ENCODE measurements at regions not wholly inside any gene's neighbourhood (a gene's known extent, or its start where the extent isn't known, plus 50 kb on each side); places are given as distances from the start of the nearest gene placed in this dataset.

- Histone ChIP-seq H3K4me3 (ENCODE audit: low read length) (no peak overlapping the region), H3K4me1 (ENCODE audit: control insufficient read depth, insufficient read depth, low read length) (no peaks in the 10 kb centered on the region), H3K27me3 (ENCODE audit: control insufficient read depth, insufficient read depth, low read length) (no peaks in the 10 kb centered on the region), H3K9ac (ENCODE audit: low read depth, low read length) (no peak overlapping the region), H3K36me3 (ENCODE audit: insufficient read depth, low read length) (no peaks in the 10 kb centered on the region), H3K4me2 (ENCODE audit: low read length) (no peak overlapping the region), H3K9me3 (replicated peaks; ENCODE audit: low read length) (no peaks in the 10 kb centered on the region)
Observed at GRCh38 chr13:81458170-81458569, 1117.2 kb upstream of the SPRY2 start.

GRCh38 chr13:81446441-81446840 is 1105.5 kb upstream of the SPRY2 start:
- Histone ChIP-seq H3K9me3 (replicated peaks; ENCODE audit: low read length) (no peaks in the 10 kb centered on the region), H3K27me3 (ENCODE audit: control insufficient read depth, insufficient read depth, low read length) (no peaks in the 10 kb centered on the region)

GRCh38 chr13:81442904-81443303 is 1102.0 kb upstream of the SPRY2 start:
- Histone ChIP-seq H3K27me3 (ENCODE audit: control insufficient read depth, insufficient read depth, low read length) (no peaks in the 10 kb centered on the region), H3K4me1 (ENCODE audit: control insufficient read depth, insufficient read depth, low read length) (no peaks in the 10 kb centered on the region), H3K9me3 (replicated peaks; ENCODE audit: low read length) (no peaks in the 10 kb centered on the region), H3K36me3 (ENCODE audit: insufficient read depth, low read length) (no peaks in the 10 kb centered on the region), H3K4me2 (ENCODE audit: low read length) (no peak overlapping the region), H3K9ac (ENCODE audit: low read depth, low read length) (no peak overlapping the region), H3K4me3 (ENCODE audit: low read length) (no peak overlapping the region)

More at GRCh38 chr13:81446441-81446840, 1105.5 kb upstream of the SPRY2 start:
- no peaks in the 10 kb centered on the region for H3K4me1 ChIP-seq (ENCODE audit: control insufficient read depth, insufficient read depth, low read length)
- H3K4me2 ChIP-seq (ENCODE audit: low read length): no peak overlapping the region
- H3K9ac ChIP-seq (ENCODE audit: low read depth, low read length): no peak overlapping the region
- no peak overlapping the region for H3K4me3 ChIP-seq (ENCODE audit: low read length)
- no peaks in the 10 kb centered on the region for H3K36me3 ChIP-seq (ENCODE audit: insufficient read depth, low read length)

GRCh38 chr13:81425286-81425685 is 1084.4 kb upstream of the SPRY2 start:
- Histone ChIP-seq H3K4me2 (ENCODE audit: low read length) (no peak overlapping the region), H3K4me1 (ENCODE audit: control insufficient read depth, insufficient read depth, low read length) (no peaks in the 10 kb centered on the region), H3K27me3 (ENCODE audit: control insufficient read depth, insufficient read depth, low read length) (no peaks in the 10 kb centered on the region), H3K9me3 (replicated peaks; ENCODE audit: low read length) (peaks cover 3% of the 10 kb centered on the region), H3K9ac (ENCODE audit: low read depth, low read length) (no peak overlapping the region), H3K36me3 (ENCODE audit: insufficient read depth, low read length) (no peaks in the 10 kb centered on the region), H3K4me3 (ENCODE audit: low read length) (no peak overlapping the region)

- Histone ChIP-seq H3K4me2 (ENCODE audit: low read length) (no peak overlapping the region), H3K4me1 (ENCODE audit: control insufficient read depth, insufficient read depth, low read length) (no peaks in the 10 kb centered on the region), H3K36me3 (ENCODE audit: insufficient read depth, low read length) (no peaks in the 10 kb centered on the region), H3K9me3 (replicated peaks; ENCODE audit: low read length) (no peaks in the 10 kb centered on the region), H3K4me3 (ENCODE audit: low read length) (no peak overlapping the region), H3K27me3 (ENCODE audit: control insufficient read depth, insufficient read depth, low read length) (no peaks in the 10 kb centered on the region), H3K9ac (ENCODE audit: low read depth, low read length) (no peak overlapping the region)
Observed at GRCh38 chr13:81409284-81409683, 1068.4 kb upstream of the SPRY2 start.

GRCh38 chr13:81408647-81409046 is 1067.7 kb upstream of the SPRY2 start:
- no peak overlapping the region for H3K9ac ChIP-seq (ENCODE audit: low read depth, low read length)
- H3K27me3 ChIP-seq (ENCODE audit: control insufficient read depth, insufficient read depth, low read length): no peaks in the 10 kb centered on the region
- H3K9me3 ChIP-seq (replicated peaks; ENCODE audit: low read length): no peaks in the 10 kb centered on the region
- H3K4me1 ChIP-seq (ENCODE audit: control insufficient read depth, insufficient read depth, low read length): no peaks in the 10 kb centered on the region
- H3K4me3 ChIP-seq (ENCODE audit: low read length): no peak overlapping the region
- H3K4me2 ChIP-seq (ENCODE audit: low read length): no peak overlapping the region
- no peaks in the 10 kb centered on the region for H3K36me3 ChIP-seq (ENCODE audit: insufficient read depth, low read length)

- no peaks in the 10 kb centered on the region for H3K27me3 ChIP-seq (ENCODE audit: control insufficient read depth, insufficient read depth, low read length)
- H3K9ac ChIP-seq (ENCODE audit: low read depth, low read length): no peak overlapping the region
- no peaks in the 10 kb centered on the region for H3K36me3 ChIP-seq (ENCODE audit: insufficient read depth, low read length)
- H3K4me2 ChIP-seq (ENCODE audit: low read length): no peak overlapping the region
- H3K4me1 ChIP-seq (ENCODE audit: control insufficient read depth, insufficient read depth, low read length): no peaks in the 10 kb centered on the region
- H3K4me3 ChIP-seq (ENCODE audit: low read length): no peak overlapping the region
- no peaks in the 10 kb centered on the region for H3K9me3 ChIP-seq (replicated peaks; ENCODE audit: low read length)
Observed at GRCh38 chr13:81406639-81407292, 1065.8 kb upstream of the SPRY2 start.

- Histone ChIP-seq H3K9ac (ENCODE audit: low read depth, low read length) (no peak overlapping the region), H3K4me1 (ENCODE audit: control insufficient read depth, insufficient read depth, low read length) (no peaks in the 10 kb centered on the region), H3K27me3 (ENCODE audit: control insufficient read depth, insufficient read depth, low read length) (no peaks in the 10 kb centered on the region), H3K4me2 (ENCODE audit: low read length) (no peak overlapping the region), H3K36me3 (ENCODE audit: insufficient read depth, low read length) (no peaks in the 10 kb centered on the region), H3K4me3 (ENCODE audit: low read length) (no peak overlapping the region), H3K9me3 (replicated peaks; ENCODE audit: low read length) (no peaks in the 10 kb centered on the region)
Observed at GRCh38 chr13:81406022-81406421, 1065.1 kb upstream of the SPRY2 start.

- Histone ChIP-seq H3K4me1 (ENCODE audit: control insufficient read depth, insufficient read depth, low read length) (no peaks in the 10 kb centered on the region), H3K4me3 (ENCODE audit: low read length) (no peak overlapping the region), H3K4me2 (ENCODE audit: low read length) (no peak overlapping the region), H3K27me3 (ENCODE audit: control insufficient read depth, insufficient read depth, low read length) (no peaks in the 10 kb centered on the region), H3K36me3 (ENCODE audit: insufficient read depth, low read length) (no peaks in the 10 kb centered on the region), H3K9me3 (replicated peaks; ENCODE audit: low read length) (no peaks in the 10 kb centered on the region), H3K9ac (ENCODE audit: low read depth, low read length) (no peak overlapping the region)
Observed at GRCh38 chr13:81396192-81396591, 1055.3 kb upstream of the SPRY2 start.

- no peaks in the 10 kb centered on the region for H3K27me3 ChIP-seq (ENCODE audit: control insufficient read depth, insufficient read depth, low read length)
- H3K4me3 ChIP-seq (ENCODE audit: low read length): no peak overlapping the region
- no peak overlapping the region for H3K9ac ChIP-seq (ENCODE audit: low read depth, low read length)
- no peak overlapping the region for H3K4me2 ChIP-seq (ENCODE audit: low read length)
- no peaks in the 10 kb centered on the region for H3K4me1 ChIP-seq (ENCODE audit: control insufficient read depth, insufficient read depth, low read length)
- H3K36me3 ChIP-seq (ENCODE audit: insufficient read depth, low read length): no peaks in the 10 kb centered on the region
- no peaks in the 10 kb centered on the region for H3K9me3 ChIP-seq (replicated peaks; ENCODE audit: low read length)
Observed at GRCh38 chr13:81395368-81395767, 1054.4 kb upstream of the SPRY2 start.

GRCh38 chr13:81394640-81395039 is 1053.7 kb upstream of the SPRY2 start:
- no peak overlapping the region for H3K4me3 ChIP-seq (ENCODE audit: low read length)
- no peaks in the 10 kb centered on the region for H3K4me1 ChIP-seq (ENCODE audit: control insufficient read depth, insufficient read depth, low read length)
- H3K4me2 ChIP-seq (ENCODE audit: low read length): no peak overlapping the region
- no peaks in the 10 kb centered on the region for H3K9me3 ChIP-seq (replicated peaks; ENCODE audit: low read length)
- H3K27me3 ChIP-seq (ENCODE audit: control insufficient read depth, insufficient read depth, low read length): no peaks in the 10 kb centered on the region
- H3K9ac ChIP-seq (ENCODE audit: low read depth, low read length): no peak overlapping the region
- H3K36me3 ChIP-seq (ENCODE audit: insufficient read depth, low read length): no peaks in the 10 kb centered on the region

GRCh38 chr13:81393721-81394120 is 1052.8 kb upstream of the SPRY2 start:
- Histone ChIP-seq H3K4me2 (ENCODE audit: low read length) (no peak overlapping the region), H3K9ac (ENCODE audit: low read depth, low read length) (no peak overlapping the region), H3K9me3 (replicated peaks; ENCODE audit: low read length) (no peaks in the 10 kb centered on the region), H3K4me3 (ENCODE audit: low read length) (no peak overlapping the region), H3K36me3 (ENCODE audit: insufficient read depth, low read length) (no peaks in the 10 kb centered on the region), H3K4me1 (ENCODE audit: control insufficient read depth, insufficient read depth, low read length) (no peaks in the 10 kb centered on the region), H3K27me3 (ENCODE audit: control insufficient read depth, insufficient read depth, low read length) (no peaks in the 10 kb centered on the region)

Data from skeletal muscle satellite cell (primary cell).